SK-N-SH treated with all-trans-retinoic acid at 6 μM for 48 hours (cell line): ENCODE measurements at regions not wholly inside any gene's neighbourhood (a gene's known extent, or its start where the extent isn't known, plus 50 kb on each side); places are given as distances from the start of the nearest gene placed in this dataset.

ENCODE experiments used
- ATAC-seq: fragments of 200-7000 bp; cut with Tn5 transposase; 3 replicates; pipeline ENCODE4 v1.9.1; 2020; ENCODE audit warnings: mild to moderate bottlenecking, moderate library complexity
- TF ChIP-seq, protein P1 (sequence below): fragments of 250-450 bp; sonication (Bioruptor Pico); IDR thresholded peaks from 2 replicates; pipeline ENCODE4 v1.8.0; 2020; ENCODE audit warnings: mild to moderate bottlenecking, moderate library complexity, borderline replicate concordance

- no peak for ATAC-seq
- TF ChIP-seq, protein P1, sequence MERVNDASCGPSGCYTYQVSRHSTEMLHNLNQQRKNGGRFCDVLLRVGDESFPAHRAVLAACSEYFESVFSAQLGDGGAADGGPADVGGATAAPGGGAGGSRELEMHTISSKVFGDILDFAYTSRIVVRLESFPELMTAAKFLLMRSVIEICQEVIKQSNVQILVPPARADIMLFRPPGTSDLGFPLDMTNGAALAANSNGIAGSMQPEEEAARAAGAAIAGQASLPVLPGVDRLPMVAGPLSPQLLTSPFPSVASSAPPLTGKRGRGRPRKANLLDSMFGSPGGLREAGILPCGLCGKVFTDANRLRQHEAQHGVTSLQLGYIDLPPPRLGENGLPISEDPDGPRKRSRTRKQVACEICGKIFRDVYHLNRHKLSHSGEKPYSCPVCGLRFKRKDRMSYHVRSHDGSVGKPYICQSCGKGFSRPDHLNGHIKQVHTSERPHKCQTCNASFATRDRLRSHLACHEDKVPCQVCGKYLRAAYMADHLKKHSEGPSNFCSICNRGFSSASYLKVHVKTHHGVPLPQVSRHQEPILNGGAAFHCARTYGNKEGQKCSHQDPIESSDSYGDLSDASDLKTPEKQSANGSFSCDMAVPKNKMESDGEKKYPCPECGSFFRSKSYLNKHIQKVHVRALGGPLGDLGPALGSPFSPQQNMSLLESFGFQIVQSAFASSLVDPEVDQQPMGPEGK (CRISPR knock-in tag) = no peak
These were observed 83.1 kb downstream of the ZNF486 start for GRCh38 chr19:20250121-20250520.
